Lower lobe of right lung (tissue), 2 donors: ENCODE measurements at regions not wholly inside any gene's neighbourhood (a gene's known extent, or its start where the extent isn't known, plus 50 kb on each side); places are given as distances from the start of the nearest gene placed in this dataset.

Source experiments
- ATAC-seq, 2 donors: fragments of 200-7000 bp; cut with Tn5 transposase; one replicate each; pipeline ENCODE4 v1.9.1; 2020 to 2022; ENCODE audit warnings: mild to moderate bottlenecking in 2 of 2, moderate library complexity in 2 of 2
- DNase-seq: peaks from one replicate; pipeline ENCODE4 v3.0.0-alpha.2; 2020
- H3K27ac ChIP-seq: fragments of 200-600 bp; one replicate; pipeline ENCODE4 v1.8.0; 2022
- H3K27me3 ChIP-seq: fragments of 200-600 bp; one replicate; pipeline ENCODE4 v1.8.0; 2022; ENCODE audit warnings: low read depth
- H3K36me3 ChIP-seq: fragments of 200-600 bp; one replicate; pipeline ENCODE4 v1.8.0; 2022; ENCODE audit warnings: mild to moderate bottlenecking
- H3K4me1 ChIP-seq: fragments of 200-600 bp; one replicate; pipeline ENCODE4 v1.8.0; 2022
- H3K4me3 ChIP-seq: fragments of 200-600 bp; one replicate; pipeline ENCODE4 v1.8.0; 2022; ENCODE audit warnings: mild to moderate bottlenecking
- H3K9me3 ChIP-seq: fragments of 200-600 bp; one replicate; pipeline ENCODE4 v1.8.0; 2022
- intact Hi-C: fragments of 100-400 bp; cut with DNase I; formaldehyde crosslinking; loops from one replicate; pipeline ENCODE4 v1.11.0; 2022
- TF ChIP-seq, protein P1 (sequence below): fragments of 200-600 bp; IDR thresholded peaks from one replicate; pipeline ENCODE4 v1.8.0; 2022; ENCODE audit warnings: antibody characterized with exemption, mild to moderate bottlenecking
- donor health status: DM: no; HTN: yes; CAD: no; lungs with severe emphysema.

DNA sequence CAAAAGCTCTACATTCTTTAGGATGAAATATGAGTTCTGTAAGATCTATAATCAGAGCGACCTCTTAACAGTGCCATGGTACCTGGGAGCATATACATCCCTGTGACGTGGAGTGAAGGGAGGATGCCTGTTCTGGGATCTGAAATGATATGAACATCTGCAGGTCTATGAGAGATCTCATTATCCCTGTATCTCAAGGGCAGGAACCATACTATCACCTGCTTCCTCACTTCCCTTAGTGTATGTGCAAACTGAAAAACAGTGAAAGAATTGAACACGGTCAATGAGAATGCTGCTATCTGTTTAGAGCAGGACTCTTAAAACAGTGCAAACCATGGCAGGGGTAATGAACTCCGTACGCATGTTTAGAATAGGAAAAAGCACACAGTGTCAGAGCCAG lies 364.0 kb downstream of the LPIN1 start:
- no peak for DNase-seq
- no peak overlapping the region for H3K27ac ChIP-seq
- H3K9me3 ChIP-seq: no peaks in the 10 kb centered on the region
- no peak overlapping the region for H3K4me3 ChIP-seq
- intact Hi-C loops: no loop called here
- no peaks in the 10 kb centered on the region for H3K4me1 ChIP-seq
- no peaks in the 10 kb centered on the region for H3K27me3 ChIP-seq
- no peak for ATAC-seq
- H3K36me3 ChIP-seq: no peaks in the 10 kb centered on the region
- TF ChIP-seq, protein P1, sequence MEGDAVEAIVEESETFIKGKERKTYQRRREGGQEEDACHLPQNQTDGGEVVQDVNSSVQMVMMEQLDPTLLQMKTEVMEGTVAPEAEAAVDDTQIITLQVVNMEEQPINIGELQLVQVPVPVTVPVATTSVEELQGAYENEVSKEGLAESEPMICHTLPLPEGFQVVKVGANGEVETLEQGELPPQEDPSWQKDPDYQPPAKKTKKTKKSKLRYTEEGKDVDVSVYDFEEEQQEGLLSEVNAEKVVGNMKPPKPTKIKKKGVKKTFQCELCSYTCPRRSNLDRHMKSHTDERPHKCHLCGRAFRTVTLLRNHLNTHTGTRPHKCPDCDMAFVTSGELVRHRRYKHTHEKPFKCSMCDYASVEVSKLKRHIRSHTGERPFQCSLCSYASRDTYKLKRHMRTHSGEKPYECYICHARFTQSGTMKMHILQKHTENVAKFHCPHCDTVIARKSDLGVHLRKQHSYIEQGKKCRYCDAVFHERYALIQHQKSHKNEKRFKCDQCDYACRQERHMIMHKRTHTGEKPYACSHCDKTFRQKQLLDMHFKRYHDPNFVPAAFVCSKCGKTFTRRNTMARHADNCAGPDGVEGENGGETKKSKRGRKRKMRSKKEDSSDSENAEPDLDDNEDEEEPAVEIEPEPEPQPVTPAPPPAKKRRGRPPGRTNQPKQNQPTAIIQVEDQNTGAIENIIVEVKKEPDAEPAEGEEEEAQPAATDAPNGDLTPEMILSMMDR: no peak

- intact Hi-C loops: no loop called here
- DNase-seq: no peak
- Histone ChIP-seq H3K27me3 (no peaks in the 10 kb centered on the region), H3K9me3 (no peaks in the 10 kb centered on the region), H3K27ac (no peak overlapping the region), H3K4me3 (no peak overlapping the region), H3K36me3 (no peaks in the 10 kb centered on the region), H3K4me1 (no peaks in the 10 kb centered on the region)
- no peak for ATAC-seq
- TF ChIP-seq, protein P1: no peak
These were observed 367.0 kb downstream of the LPIN1 start for GRCh38 chr2:12113412-12113811.

DNA sequence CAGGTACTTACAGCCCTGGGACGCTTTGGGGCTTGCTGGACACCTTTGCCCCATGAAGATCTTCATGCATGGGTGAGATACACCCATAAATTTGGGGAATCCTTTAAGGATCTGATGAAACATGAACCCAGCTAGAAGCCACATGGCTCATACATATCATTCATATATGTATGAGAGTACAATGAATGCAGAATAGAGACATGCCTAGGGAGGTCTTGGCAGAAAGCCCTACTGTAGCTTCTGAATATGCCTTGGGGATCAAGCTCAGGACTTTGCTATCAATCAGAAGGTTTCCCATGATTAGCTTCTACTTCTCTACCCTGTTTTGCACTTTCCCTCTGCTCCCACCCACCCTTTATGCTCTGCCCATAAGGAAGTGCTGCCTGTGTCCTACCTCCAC lies 368.4 kb downstream of the LPIN1 start:
- no peak overlapping the region for H3K4me3 ChIP-seq
- intact Hi-C loops: no loop called here
- no peaks in the 10 kb centered on the region for H3K36me3 ChIP-seq
- no peaks in the 10 kb centered on the region for H3K9me3 ChIP-seq
- no peaks in the 10 kb centered on the region for H3K4me1 ChIP-seq
- no peak for DNase-seq
- no peak overlapping the region for H3K27ac ChIP-seq
- ATAC-seq: no peak
- TF ChIP-seq, protein P1: no peak
- no peaks in the 10 kb centered on the region for H3K27me3 ChIP-seq

DNA sequence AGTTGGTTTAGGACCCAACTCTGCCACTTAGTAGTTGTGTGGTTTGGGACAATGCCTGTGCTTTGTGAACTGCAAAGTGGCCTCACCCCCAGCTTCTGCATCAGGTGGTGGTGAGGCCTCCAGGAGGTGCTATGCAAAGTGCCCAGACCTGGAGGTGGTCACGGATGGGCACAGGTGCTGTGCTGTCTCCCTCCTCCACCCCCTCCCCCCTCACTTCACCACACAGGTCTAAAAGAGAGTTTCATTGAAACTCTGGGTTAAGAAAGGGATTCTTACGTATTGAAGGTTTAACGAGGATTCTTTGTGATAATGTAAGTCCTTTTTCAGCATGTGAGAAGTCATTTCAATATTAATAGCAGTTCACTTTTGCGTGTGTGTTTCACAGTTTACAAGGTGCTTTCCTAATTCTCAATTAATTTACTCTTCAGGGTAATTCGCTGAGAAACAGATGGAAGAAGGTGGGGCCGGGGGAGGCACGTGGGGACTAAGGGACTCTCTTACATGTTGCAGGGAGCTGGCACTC lies 369.9 kb downstream of the LPIN1 start:
- no peaks in the 10 kb centered on the region for H3K4me1 ChIP-seq
- DNase-seq: no peak
- H3K27me3 ChIP-seq: no peaks in the 10 kb centered on the region
- no peaks in the 10 kb centered on the region for H3K36me3 ChIP-seq
- H3K27ac ChIP-seq: no peak overlapping the region
- no peak overlapping the region for H3K4me3 ChIP-seq
- intact Hi-C loops: no loop called here
- TF ChIP-seq, protein P1: no peak
- ATAC-seq: no peak
- H3K9me3 ChIP-seq: no peaks in the 10 kb centered on the region

DNA sequence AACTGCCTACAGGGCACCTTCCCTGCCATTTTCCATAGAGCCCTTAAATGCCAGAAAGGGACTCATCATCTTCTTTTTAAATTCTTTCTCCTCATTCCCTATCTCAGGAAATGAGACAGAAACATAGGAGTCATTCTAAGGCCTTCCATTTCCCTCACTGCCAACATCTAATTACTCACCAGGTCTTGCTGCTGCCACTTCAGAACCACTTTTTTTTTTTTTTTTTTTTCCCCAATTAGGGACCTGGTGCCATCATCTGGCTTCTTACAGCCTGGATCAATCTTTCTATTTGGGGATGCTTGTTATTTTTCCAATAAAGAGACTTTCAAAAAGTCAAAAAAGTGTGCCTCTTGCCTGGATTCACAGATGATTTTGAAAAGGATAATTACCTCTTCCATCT lies 373.4 kb downstream of the LPIN1 start:
- TF ChIP-seq, protein P1: no peak
- no peak for DNase-seq
- no peak overlapping the region for H3K4me3 ChIP-seq
- intact Hi-C loops: no loop called here
- no peaks in the 10 kb centered on the region for H3K27me3 ChIP-seq
- H3K9me3 ChIP-seq: no peaks in the 10 kb centered on the region
- H3K4me1 ChIP-seq: no peaks in the 10 kb centered on the region
- H3K27ac ChIP-seq: no peak overlapping the region
- H3K36me3 ChIP-seq: no peaks in the 10 kb centered on the region
- no peak for ATAC-seq
